ENCODE measurements at regions not wholly inside any gene's neighbourhood (a gene's known extent, or its start where the extent isn't known, plus 50 kb on each side); places are given as distances from the start of the nearest gene placed in this dataset.
"Not testable (repeated sequence)": the region's sequence is repeated elsewhere in the genome, so short reads cannot be mapped to it uniquely, and the experiment has no call there.

DNA sequence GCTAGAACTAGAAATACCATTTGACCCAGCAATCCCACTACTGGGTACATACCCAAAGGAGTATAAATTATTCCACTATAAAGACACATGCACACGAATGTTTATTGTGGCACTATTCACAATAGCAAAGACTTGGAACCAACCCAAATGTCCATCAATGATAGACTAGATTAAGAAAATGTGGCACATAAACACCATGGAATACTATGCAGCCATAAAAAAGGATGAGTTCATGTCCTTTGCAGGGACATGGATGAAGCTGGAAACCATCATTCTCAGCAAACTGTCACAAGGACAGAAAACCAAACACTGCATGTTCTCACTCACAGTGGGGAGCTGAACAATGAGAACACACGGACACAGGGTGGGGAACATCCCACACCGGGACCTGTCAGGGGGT is 207.8 kb upstream of the CCDC196 start:
- DNase-seq (ENCODE audit: low spot score): not testable (repeated sequence)

- DNase-seq (ENCODE audit: low spot score): no peak
These were observed 205.0 kb upstream of the CCDC196 start for GRCh38 chr14:66281036-66281776.

GRCh38 chr14:66284346-66284745 is 201.8 kb upstream of the CCDC196 start:
- no peak for DNase-seq (ENCODE audit: low spot score)

GRCh38 chr14:66288511-66288910 is 197.7 kb upstream of the CCDC196 start:
- DNase-seq (ENCODE audit: low spot score): no peak

DNA sequence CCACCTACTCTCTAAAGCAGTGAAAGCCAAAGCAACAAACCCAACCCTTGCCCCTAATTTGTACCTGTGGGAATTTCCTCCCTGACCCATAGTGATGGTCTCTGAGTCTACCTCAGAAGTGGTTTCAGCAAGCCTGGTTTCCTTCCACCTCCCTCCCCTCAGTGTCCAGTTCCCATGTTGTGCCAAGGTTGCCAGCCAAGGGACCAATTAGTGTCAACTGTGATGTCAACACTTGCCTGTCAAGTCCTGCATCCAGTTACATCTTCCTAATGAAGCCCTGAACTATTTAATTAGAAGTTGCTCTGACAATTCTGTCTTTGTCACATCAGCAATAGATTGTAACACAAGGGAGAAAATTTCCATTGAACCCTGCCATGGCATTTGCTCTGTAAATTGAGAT is 194.4 kb upstream of the CCDC196 start:
- DNase-seq (ENCODE audit: low spot score): no peak

DNA sequence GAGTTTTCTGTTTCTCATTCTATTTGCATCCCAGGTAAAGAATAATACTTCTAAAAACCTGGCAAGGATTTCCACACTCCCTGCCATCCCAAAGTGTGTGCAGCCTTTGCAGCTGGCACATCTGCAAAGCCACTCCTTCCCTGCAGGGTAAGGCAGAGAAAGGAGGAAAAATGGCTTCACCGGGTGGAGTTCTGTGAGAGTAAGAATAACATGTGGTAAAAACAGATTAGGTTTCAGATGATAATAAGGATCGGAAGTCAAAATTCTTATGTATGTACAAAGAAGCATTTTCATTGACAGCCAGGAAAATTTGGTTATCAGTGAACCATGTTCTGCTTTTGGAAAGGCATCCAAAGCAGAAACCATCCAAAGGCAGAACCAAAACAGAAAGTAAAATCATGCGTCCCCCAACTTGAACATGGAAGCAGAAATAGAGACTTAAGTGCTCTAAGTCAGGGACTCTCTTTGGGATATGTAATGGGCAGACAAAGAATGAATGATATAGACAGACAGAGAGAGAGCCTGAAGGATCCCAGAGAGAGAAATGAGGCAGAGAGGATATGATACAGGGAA is 192.6 kb upstream of the CCDC196 start:
- no peak for DNase-seq (ENCODE audit: low spot score)

DNA sequence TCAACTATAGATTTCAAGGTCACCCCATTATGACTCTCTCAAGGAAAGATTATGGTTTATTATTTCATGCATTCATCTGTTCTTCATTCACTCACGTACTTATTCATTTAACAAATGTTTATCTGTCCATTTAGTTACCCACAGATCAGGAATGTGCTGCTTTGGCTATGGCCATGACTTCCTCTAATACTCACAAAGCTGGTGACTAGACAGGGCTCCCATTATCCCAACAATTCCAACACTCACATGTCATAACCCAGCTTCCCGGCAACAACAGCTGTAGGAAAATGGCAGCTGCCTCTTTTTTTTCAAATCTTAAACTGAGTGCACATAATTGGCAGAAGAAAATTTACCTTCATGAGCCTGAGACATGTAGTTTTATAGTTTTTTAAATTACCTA is 190.8 kb upstream of the CCDC196 start:
- no peak for DNase-seq (ENCODE audit: low spot score)

DNA sequence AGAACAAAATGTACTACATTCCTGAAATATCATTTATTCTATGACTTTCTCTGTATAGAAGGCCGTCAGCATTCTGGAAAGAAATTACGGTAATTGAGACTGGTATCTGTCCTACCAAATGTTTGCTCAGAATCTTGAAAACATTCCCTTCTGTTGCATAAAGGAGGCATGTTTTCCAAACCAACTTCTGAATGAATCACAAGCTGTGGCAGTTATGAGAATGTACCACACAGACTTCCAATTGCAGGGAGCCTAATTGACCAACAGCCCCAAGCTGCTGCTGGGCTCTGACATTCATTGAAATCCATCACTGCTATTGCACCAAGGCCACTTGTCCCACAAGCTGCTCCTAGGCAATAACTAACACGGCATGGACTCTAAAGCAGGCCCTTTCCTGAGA is 185.3 kb upstream of the CCDC196 start:
- DNase-seq (ENCODE audit: low spot score): no peak

- no peak for DNase-seq (ENCODE audit: low spot score)
These were observed 180.1 kb upstream of the CCDC196 start for GRCh38 chr14:66306101-66306500.

- no peak for DNase-seq (ENCODE audit: low spot score)
These were observed 175.1 kb upstream of the CCDC196 start for GRCh38 chr14:66311058-66311457.

DNA sequence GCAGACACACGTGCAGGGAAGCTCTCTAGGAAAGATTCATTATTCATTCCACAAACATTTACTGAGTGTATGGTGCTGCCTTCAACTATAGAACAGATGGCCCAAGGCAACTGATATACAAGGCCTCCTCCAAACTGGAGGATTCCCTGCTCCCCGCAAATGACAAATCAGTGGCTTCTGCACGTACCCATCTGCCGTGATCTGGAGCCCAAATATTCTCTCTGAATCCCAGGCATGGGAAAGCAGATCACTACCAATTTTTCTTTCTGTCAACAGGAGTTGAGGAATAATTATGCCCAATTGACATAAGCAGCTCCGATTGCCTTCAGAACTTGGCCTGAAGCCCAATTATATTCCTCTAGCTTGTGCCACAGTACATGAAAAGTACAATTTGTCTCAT is 174.2 kb upstream of the CCDC196 start:
- no peak for DNase-seq (ENCODE audit: low spot score)

GRCh38 chr14:66312451-66312850 is 173.7 kb upstream of the CCDC196 start:
- no peak for DNase-seq (ENCODE audit: low spot score)

GRCh38 chr14:66315098-66315497 is 171.1 kb upstream of the CCDC196 start:
- no peak for DNase-seq (ENCODE audit: low spot score)

GRCh38 chr14:66315548-66315947 is 170.6 kb upstream of the CCDC196 start:
- no peak for DNase-seq (ENCODE audit: low spot score)

DNA sequence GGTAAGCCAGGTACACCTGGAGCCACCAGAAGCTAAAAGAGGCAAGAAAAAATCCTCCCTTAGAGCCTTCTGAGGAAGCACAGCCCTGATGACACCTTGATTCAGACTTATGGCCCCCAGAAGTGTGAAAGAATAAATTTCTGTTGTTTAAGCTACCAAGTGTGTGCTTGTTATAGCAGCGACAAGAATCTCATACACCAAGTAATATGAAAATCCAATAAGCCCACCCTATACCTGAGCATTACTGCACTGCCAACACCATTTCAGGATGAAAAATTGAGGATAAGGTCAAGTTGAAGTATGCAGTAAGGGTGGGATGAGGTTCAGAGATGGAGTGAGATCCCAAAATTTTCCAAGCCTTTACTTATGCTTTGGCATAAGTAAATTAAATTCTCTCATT is 163.6 kb upstream of the CCDC196 start:
- no peak for DNase-seq (ENCODE audit: low spot score)

- DNase-seq (ENCODE audit: low spot score): no peak
These were observed 155.9 kb upstream of the CCDC196 start for GRCh38 chr14:66330228-66330627.

- no peak for DNase-seq (ENCODE audit: low spot score)
These were observed 155.3 kb upstream of the CCDC196 start for GRCh38 chr14:66330916-66331315.

DNA sequence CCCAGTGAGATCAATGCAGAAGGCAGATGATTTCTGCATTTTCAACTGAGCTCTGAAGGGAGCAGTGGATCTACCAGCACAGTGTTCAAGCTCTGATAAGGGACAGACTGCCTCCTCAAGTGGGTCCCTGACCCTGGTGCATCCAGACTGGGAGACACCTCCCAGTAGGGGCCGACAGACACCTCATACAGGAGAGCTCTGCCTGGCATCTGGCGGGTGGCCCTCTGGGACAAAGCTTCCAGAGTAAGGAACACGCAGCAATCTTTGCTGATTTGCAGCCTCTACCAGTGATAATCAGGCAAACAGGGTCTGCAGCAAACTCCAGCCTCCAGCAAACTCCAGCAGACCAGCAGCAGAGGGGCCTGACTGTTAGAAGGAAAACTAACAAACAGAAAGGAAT is 152.9 kb upstream of the CCDC196 start:
- DNase-seq (ENCODE audit: low spot score): not testable (repeated sequence)

DNA sequence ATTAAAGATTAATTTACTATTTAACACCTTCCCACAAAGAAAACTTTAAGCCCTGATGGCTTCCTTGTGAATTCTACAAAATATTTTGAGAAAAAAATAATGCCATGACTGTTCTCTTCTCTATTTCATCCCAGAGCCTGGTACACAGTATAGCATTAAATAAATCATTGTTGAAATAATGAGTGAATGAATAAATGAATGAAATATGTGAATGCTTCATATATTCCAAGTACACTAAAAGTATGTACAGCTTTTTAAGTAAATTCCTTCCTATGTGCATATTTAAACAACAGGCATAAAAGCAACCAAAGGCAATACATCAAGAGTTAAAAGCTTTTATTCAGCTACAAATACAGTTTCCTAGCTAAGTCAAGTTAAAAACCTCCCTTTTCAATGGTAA is 144.9 kb upstream of the CCDC196 start:
- DNase-seq (ENCODE audit: low spot score): no peak

- DNase-seq (ENCODE audit: low spot score): no peak
These were observed 140.2 kb upstream of the CCDC196 start for GRCh38 chr14:66345986-66346385.

DNA sequence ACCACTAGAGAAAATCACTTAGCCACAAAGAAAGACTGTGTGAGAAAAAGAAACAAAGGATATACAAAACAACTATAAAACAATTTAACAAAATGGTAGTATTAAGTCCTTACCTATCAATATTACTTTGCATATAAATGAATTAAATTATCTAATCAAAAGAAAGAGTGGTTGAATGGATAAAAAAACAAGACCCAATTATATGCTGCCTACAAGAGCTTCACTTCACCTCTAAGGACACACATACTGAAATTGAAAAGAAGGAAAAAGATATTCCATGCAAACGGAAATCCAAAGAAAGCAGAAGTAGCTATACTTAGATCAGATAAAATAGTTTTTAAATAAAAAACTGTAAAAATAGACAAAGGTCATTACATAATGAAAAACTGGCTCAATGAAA is 134.9 kb upstream of the CCDC196 start:
- DNase-seq (ENCODE audit: low spot score): no peak

GRCh38 chr14:66359500-66359899 is 126.7 kb upstream of the CCDC196 start:
- DNase-seq (ENCODE audit: low spot score): peak; percentile 45

- no peak for DNase-seq (ENCODE audit: low spot score)
These were observed 125.7 kb upstream of the CCDC196 start for GRCh38 chr14:66360366-66360926.

GRCh38 chr14:66361013-66361412 is 125.2 kb upstream of the CCDC196 start:
- DNase-seq (ENCODE audit: low spot score): no peak
